ENCODE measurements at regions not wholly inside any gene's neighbourhood (a gene's known extent, or its start where the extent isn't known, plus 50 kb on each side); places are given as distances from the start of the nearest gene placed in this dataset.

DNA sequence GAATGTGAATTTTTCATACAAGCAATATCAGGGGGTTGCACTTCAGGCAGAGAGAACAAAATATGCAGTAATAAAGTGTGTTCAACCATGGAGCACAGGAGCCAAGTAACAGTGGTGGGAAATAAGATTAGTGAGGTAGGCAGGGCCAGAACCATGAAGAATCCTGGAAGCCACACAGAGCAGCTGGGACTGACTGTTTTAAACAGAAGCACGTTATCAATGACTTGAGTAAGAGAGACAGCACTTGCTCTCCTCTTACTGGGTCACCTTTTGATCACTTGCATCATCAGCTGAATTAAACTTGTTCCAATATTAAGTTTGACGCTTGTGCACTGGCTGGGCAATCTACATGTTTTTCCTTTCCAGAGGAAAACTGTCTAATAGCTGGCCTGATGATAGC is 238.5 kb downstream of the TBX18 start (continued):
- TF ChIP-seq, protein P1, sequence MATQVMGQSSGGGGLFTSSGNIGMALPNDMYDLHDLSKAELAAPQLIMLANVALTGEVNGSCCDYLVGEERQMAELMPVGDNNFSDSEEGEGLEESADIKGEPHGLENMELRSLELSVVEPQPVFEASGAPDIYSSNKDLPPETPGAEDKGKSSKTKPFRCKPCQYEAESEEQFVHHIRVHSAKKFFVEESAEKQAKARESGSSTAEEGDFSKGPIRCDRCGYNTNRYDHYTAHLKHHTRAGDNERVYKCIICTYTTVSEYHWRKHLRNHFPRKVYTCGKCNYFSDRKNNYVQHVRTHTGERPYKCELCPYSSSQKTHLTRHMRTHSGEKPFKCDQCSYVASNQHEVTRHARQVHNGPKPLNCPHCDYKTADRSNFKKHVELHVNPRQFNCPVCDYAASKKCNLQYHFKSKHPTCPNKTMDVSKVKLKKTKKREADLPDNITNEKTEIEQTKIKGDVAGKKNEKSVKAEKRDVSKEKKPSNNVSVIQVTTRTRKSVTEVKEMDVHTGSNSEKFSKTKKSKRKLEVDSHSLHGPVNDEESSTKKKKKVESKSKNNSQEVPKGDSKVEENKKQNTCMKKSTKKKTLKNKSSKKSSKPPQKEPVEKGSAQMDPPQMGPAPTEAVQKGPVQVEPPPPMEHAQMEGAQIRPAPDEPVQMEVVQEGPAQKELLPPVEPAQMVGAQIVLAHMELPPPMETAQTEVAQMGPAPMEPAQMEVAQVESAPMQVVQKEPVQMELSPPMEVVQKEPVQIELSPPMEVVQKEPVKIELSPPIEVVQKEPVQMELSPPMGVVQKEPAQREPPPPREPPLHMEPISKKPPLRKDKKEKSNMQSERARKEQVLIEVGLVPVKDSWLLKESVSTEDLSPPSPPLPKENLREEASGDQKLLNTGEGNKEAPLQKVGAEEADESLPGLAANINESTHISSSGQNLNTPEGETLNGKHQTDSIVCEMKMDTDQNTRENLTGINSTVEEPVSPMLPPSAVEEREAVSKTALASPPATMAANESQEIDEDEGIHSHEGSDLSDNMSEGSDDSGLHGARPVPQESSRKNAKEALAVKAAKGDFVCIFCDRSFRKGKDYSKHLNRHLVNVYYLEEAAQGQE (IDR thresholded peaks at IDR 0.05; ENCODE audit: unreplicated experiment), result no peak
- TF ChIP-seq NANOG (IDR thresholded peaks at IDR 0.05; ENCODE audit: borderline replicate concordance), result no peak
- TF ChIP-seq STAT1 (IDR thresholded peaks at IDR 0.05; ENCODE audit: unreplicated experiment), result no peak
- TF ChIP-seq, protein P2, sequence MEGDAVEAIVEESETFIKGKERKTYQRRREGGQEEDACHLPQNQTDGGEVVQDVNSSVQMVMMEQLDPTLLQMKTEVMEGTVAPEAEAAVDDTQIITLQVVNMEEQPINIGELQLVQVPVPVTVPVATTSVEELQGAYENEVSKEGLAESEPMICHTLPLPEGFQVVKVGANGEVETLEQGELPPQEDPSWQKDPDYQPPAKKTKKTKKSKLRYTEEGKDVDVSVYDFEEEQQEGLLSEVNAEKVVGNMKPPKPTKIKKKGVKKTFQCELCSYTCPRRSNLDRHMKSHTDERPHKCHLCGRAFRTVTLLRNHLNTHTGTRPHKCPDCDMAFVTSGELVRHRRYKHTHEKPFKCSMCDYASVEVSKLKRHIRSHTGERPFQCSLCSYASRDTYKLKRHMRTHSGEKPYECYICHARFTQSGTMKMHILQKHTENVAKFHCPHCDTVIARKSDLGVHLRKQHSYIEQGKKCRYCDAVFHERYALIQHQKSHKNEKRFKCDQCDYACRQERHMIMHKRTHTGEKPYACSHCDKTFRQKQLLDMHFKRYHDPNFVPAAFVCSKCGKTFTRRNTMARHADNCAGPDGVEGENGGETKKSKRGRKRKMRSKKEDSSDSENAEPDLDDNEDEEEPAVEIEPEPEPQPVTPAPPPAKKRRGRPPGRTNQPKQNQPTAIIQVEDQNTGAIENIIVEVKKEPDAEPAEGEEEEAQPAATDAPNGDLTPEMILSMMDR (conservative IDR thresholded peaks at IDR 0.05; ENCODE audit: low read depth in 2 of 2), result no peak

DNA sequence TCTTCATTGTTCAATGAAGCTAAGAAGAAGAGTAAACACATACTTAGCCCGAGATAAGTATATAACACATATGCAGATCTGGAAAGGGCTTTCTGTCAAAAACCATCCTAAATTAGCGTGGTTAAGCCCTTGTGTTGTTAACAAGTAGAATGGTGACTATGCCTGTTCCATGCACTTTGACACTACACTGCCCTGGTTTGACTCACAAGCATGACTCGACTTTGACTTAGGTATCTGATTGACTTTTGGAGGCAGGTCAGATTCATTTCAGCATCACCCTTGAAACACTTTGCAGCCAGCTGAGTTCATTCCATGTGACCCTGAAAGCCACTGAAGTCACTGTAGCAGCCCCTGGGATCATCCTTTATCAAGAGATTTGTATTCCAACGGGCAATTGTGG is 239.8 kb downstream of the TBX18 start:
- no peak overlapping the region for H3K4me3 ChIP-seq
- Mint-ChIP-seq H3K27me3 (ENCODE audit: insufficient read depth, low read depth, poor library complexity) (no peaks in the 10 kb centered on the region), H3K4me1 (peaks cover 4% of the 10 kb centered on the region; the same call in 2 of the 3 replicates), H3K36me3 (ENCODE audit: low read depth) (no peaks in the 10 kb centered on the region), H3K27ac (no peak overlapping the region), H3K4me3 (no peak overlapping the region), H3K9me3 (no peaks in the 10 kb centered on the region)
- DNase-seq (ENCODE audit: low spot score), result no peak
- no peaks in the 10 kb centered on the region for H3K36me3 ChIP-seq (ENCODE audit: insufficient read depth)
- no peaks in the 10 kb centered on the region for H3K9me2 ChIP-seq (ENCODE audit: insufficient read depth)
- H3K27me3 ChIP-seq (ENCODE audit: insufficient read depth), result no peaks in the 10 kb centered on the region
- no peak overlapping the region for H3K4me2 ChIP-seq
- H3K79me2 ChIP-seq (replicated peaks; ENCODE audit: insufficient read depth), result no peaks in the 10 kb centered on the region
- ATAC-seq, result no peak
- no peaks in the 10 kb centered on the region for H3F3A ChIP-seq (replicated peaks; ENCODE audit: low read depth)
- H4K20me1 ChIP-seq (replicated peaks; ENCODE audit: insufficient read depth), result no peaks in the 10 kb centered on the region
- H3K4me1 ChIP-seq (ENCODE audit: insufficient read depth), result peaks cover 4% of the 10 kb centered on the region; the same call in 1 of the 2 replicates
- no peak overlapping the region for H2AFZ ChIP-seq
- no peak overlapping the region for H3K27ac ChIP-seq (ENCODE audit: low read depth)
- TF ChIP-seq, protein P3, sequence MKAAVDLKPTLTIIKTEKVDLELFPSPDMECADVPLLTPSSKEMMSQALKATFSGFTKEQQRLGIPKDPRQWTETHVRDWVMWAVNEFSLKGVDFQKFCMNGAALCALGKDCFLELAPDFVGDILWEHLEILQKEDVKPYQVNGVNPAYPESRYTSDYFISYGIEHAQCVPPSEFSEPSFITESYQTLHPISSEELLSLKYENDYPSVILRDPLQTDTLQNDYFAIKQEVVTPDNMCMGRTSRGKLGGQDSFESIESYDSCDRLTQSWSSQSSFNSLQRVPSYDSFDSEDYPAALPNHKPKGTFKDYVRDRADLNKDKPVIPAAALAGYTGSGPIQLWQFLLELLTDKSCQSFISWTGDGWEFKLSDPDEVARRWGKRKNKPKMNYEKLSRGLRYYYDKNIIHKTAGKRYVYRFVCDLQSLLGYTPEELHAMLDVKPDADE (IDR thresholded peaks at IDR 0.05), result no peak
- TF ChIP-seq ZNF114 (CRISPR knock-in tag; IDR thresholded peaks at IDR 0.05) (no peak), EZH2phosphoT487 (IDR thresholded peaks at IDR 0.05; ENCODE audit: unreplicated experiment) (no peak), JUNB (IDR thresholded peaks at IDR 0.05; ENCODE audit: unreplicated experiment) (no peak), EZH2 (IDR thresholded peaks at IDR 0.05; ENCODE audit: low read depth, unreplicated experiment) (no peak), CREB1 (CRISPR knock-in tag; IDR thresholded peaks at IDR 0.05; ENCODE audit: low read depth) (no peak)
- TF ChIP-seq, protein P4, sequence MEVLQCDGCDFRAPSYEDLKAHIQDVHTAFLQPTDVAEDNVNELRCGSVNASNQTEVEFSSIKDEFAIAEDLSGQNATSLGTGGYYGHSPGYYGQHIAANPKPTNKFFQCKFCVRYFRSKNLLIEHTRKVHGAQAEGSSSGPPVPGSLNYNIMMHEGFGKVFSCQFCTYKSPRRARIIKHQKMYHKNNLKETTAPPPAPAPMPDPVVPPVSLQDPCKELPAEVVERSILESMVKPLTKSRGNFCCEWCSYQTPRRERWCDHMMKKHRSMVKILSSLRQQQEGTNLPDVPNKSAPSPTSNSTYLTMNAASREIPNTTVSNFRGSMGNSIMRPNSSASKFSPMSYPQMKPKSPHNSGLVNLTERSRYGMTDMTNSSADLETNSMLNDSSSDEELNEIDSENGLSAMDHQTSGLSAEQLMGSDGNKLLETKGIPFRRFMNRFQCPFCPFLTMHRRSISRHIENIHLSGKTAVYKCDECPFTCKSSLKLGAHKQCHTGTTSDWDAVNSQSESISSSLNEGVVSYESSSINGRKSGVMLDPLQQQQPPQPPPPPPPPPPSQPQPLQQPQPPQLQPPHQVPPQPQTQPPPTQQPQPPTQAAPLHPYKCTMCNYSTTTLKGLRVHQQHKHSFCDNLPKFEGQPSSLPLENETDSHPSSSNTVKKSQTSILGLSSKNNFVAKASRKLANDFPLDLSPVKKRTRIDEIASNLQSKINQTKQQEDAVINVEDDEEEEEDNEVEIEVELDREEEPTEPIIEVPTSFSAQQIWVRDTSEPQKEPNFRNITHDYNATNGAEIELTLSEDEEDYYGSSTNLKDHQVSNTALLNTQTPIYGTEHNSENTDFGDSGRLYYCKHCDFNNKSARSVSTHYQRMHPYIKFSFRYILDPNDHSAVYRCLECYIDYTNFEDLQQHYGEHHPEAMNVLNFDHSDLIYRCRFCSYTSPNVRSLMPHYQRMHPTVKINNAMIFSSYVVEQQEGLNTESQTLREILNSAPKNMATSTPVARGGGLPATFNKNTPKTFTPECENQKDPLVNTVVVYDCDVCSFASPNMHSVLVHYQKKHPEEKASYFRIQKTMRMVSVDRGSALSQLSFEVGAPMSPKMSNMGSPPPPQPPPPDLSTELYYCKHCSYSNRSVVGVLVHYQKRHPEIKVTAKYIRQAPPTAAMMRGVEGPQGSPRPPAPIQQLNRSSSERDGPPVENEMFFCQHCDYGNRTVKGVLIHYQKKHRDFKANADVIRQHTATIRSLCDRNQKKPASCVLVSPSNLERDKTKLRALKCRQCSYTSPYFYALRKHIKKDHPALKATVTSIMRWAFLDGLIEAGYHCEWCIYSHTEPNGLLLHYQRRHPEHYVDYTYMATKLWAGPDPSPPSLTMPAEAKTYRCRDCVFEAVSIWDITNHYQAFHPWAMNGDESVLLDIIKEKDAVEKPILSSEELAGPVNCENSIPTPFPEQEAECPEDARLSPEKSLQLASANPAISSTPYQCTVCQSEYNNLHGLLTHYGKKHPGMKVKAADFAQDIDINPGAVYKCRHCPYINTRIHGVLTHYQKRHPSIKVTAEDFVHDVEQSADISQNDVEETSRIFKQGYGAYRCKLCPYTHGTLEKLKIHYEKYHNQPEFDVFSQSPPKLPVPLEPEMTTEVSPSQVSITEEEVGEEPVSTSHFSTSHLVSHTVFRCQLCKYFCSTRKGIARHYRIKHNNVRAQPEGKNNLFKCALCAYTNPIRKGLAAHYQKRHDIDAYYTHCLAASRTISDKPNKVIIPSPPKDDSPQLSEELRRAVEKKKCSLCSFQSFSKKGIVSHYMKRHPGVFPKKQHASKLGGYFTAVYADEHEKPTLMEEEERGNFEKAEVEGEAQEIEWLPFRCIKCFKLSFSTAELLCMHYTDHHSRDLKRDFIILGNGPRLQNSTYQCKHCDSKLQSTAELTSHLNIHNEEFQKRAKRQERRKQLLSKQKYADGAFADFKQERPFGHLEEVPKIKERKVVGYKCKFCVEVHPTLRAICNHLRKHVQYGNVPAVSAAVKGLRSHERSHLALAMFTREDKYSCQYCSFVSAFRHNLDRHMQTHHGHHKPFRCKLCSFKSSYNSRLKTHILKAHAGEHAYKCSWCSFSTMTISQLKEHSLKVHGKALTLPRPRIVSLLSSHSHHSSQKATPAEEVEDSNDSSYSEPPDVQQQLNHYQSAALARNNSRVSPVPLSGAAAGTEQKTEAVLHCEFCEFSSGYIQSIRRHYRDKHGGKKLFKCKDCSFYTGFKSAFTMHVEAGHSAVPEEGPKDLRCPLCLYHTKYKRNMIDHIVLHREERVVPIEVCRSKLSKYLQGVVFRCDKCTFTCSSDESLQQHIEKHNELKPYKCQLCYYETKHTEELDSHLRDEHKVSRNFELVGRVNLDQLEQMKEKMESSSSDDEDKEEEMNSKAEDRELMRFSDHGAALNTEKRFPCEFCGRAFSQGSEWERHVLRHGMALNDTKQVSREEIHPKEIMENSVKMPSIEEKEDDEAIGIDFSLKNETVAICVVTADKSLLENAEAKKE (CRISPR knock-in tag; IDR thresholded peaks at IDR 0.05), result no peak
- TF ChIP-seq, protein P2 (conservative IDR thresholded peaks at IDR 0.05; ENCODE audit: low read depth in 2 of 2), result no peak
